ENCODE measurements at regions not wholly inside any gene's neighbourhood (a gene's known extent, or its start where the extent isn't known, plus 50 kb on each side); places are given as distances from the start of the nearest gene placed in this dataset.

GRCh38 chr1:157457279-157457678 lies 95.0 kb downstream of the FCRL5 start:
- TF ChIP-seq CTCF (IDR thresholded peaks at IDR 0.05) (no peak), ZFX (IDR thresholded peaks at IDR 0.05; ENCODE audit: borderline replicate concordance) (no peak)

All from 22Rv1 (cell line).